Liver (tissue), 8 donors: ENCODE measurements at regions not wholly inside any gene's neighbourhood (a gene's known extent, or its start where the extent isn't known, plus 50 kb on each side); places are given as distances from the start of the nearest gene placed in this dataset.

Experiments used
- DNase-seq: peaks from one replicate; pipeline ENCODE4 v3.0.0-alpha.2; 2017; ENCODE audit warnings: low spot score
- H3K27ac ChIP-seq, 2 donors: one replicate each; pipeline ENCODE4 v1.7.0; 2013; ENCODE audit warnings: inconsistent platforms in 2 of 2, low read length in 2 of 2, control low read depth in 1 of 2, low read depth in 1 of 2, mild to moderate bottlenecking in 1 of 2
- H3K27me3 ChIP-seq, 4 donors: one replicate each; pipeline versions ENCODE4 v1.6.1 to v1.7.0; 2013; ENCODE audit warnings: low read length in 3 of 4, inconsistent platforms in 1 of 4, mild to moderate bottlenecking in 1 of 4, moderate library complexity in 1 of 4; ENCODE audit not compliant: control insufficient read depth in 4 of 4, insufficient read depth in 4 of 4
- H3K36me3 ChIP-seq, 4 donors: one replicate each; pipeline versions ENCODE4 v1.6.1 to v1.7.0; 2013; ENCODE audit warnings: low read length in 3 of 4, mild to moderate bottlenecking in 3 of 4, low read depth in 1 of 4, moderate library complexity in 1 of 4; ENCODE audit not compliant: control insufficient read depth in 4 of 4, insufficient read depth in 3 of 4
- H3K4me1 ChIP-seq, 4 donors: one replicate each; pipeline versions ENCODE4 v1.6.1 to v1.7.0; 2013; ENCODE audit warnings: low read length in 3 of 4, mild to moderate bottlenecking in 3 of 4, moderate library complexity in 1 of 4; ENCODE audit not compliant: control insufficient read depth in 4 of 4, insufficient read depth in 4 of 4
- H3K4me3 ChIP-seq, 3 donors: one replicate each; pipeline versions ENCODE4 v1.6.1 to v1.7.0; 2013; ENCODE audit warnings: low read length in 3 of 3, control low read depth in 1 of 3, low read depth in 1 of 3, mild to moderate bottlenecking in 1 of 3
- H3K9ac ChIP-seq, 2 donors: one replicate each; pipeline ENCODE4 v1.7.0; 2013; ENCODE audit warnings: low read length in 2 of 2, mild to moderate bottlenecking in 2 of 2, moderate library complexity in 2 of 2, control low read depth in 1 of 2, low read depth in 1 of 2
- H3K9me3 ChIP-seq, 4 donors: one replicate each; pipeline versions ENCODE4 v1.6.1 to v1.7.0; 2013; ENCODE audit warnings: low read length in 3 of 4; ENCODE audit not compliant: control insufficient read depth in 4 of 4
- EGR1 ChIP-seq, 2 donors: IDR thresholded peaks; 2 replicates each; pipeline ENCODE4 v1.6.1; 2016 to 2018; ENCODE audit warnings: antibody characterized with exemption in 2 of 2, low read depth in 2 of 2
- FOXA1 ChIP-seq: IDR thresholded peaks from 2 replicates; pipeline ENCODE4 v1.6.1; 2016; ENCODE audit warnings: antibody characterized with exemption
- FOXA2 ChIP-seq: IDR thresholded peaks from 2 replicates; pipeline ENCODE4 v1.6.1; 2016; ENCODE audit warnings: antibody characterized with exemption
- GABPA ChIP-seq, 2 donors: IDR thresholded peaks in 1 of 2; conservative IDR thresholded peaks in 1 of 2; 2 replicates each; pipeline ENCODE4 v1.6.1; 2016; ENCODE audit warnings: antibody characterized with exemption in 2 of 2, mild to moderate bottlenecking in 1 of 2, moderate library complexity in 1 of 2
- HNF4A ChIP-seq, 2 donors: conservative IDR thresholded peaks; 2 replicates each; pipeline ENCODE4 v1.6.1; 2016; ENCODE audit warnings: antibody characterized with exemption in 2 of 2, mild to moderate bottlenecking in 2 of 2
- HNF4G ChIP-seq: IDR thresholded peaks from 2 replicates; pipeline ENCODE4 v1.6.1; 2016; ENCODE audit warnings: antibody characterized with exemption
- NR2F2 ChIP-seq: IDR thresholded peaks from 2 replicates; pipeline ENCODE4 v1.6.1; 2016; ENCODE audit warnings: antibody characterized with exemption
- RAD21 ChIP-seq, 2 donors: IDR thresholded peaks; 2 replicates each; pipeline ENCODE4 v1.6.1; 2016; ENCODE audit warnings: antibody characterized with exemption in 2 of 2, mild to moderate bottlenecking in 2 of 2
- RXRA ChIP-seq, 2 donors: IDR thresholded peaks; 2 replicates each; pipeline ENCODE4 v1.6.1; 2017 to 2018; ENCODE audit warnings: antibody characterized with exemption in 2 of 2, mild to moderate bottlenecking in 1 of 2
- SP1 ChIP-seq: IDR thresholded peaks from 2 replicates; pipeline ENCODE4 v1.6.1; 2018; ENCODE audit warnings: antibody characterized with exemption, mild to moderate bottlenecking
- TAF1 ChIP-seq: conservative IDR thresholded peaks from 2 replicates; pipeline ENCODE4 v1.6.1; 2016; ENCODE audit warnings: antibody characterized with exemption, mild to moderate bottlenecking
- YY1 ChIP-seq: IDR thresholded peaks from 2 replicates; pipeline ENCODE4 v1.6.1; 2016; ENCODE audit warnings: antibody characterized with exemption, mild to moderate bottlenecking
- WGBS: extraction: QIAGEN DNeasy Blood & Tissue Kit; methylation state at CpG from one replicate; pipeline ENCODE4 v1.1.7; 2013; 5-methylcytosine and 5-hydroxymethylcytosine counted together
- TF ChIP-seq, protein P1 (sequence below): IDR thresholded peaks from 2 replicates; pipeline ENCODE4 v1.6.1; 2016; ENCODE audit warnings: antibody characterized with exemption
- TF ChIP-seq, protein P2 (sequence below): IDR thresholded peaks from 2 replicates; pipeline ENCODE4 v1.6.1; 2016; ENCODE audit warnings: antibody characterized with exemption
- TF ChIP-seq, protein P3 (sequence below): IDR thresholded peaks from 2 replicates; pipeline ENCODE4 v1.6.1; 2016; ENCODE audit warnings: antibody characterized with exemption
- TF ChIP-seq, protein P4 (sequence below): fragments of 150-350 bp; IDR thresholded peaks from 2 replicates; pipeline ENCODE4 v1.5.1; 2017; ENCODE audit warnings: improper control_type of control experiment, low read depth, low read length; ENCODE audit not compliant: missing input control
- donor health status: healthy.
- donor health status: healthy.
- donor health status: healthy.
- donor health status: healthy.
- donor health status: healthy.

DNA sequence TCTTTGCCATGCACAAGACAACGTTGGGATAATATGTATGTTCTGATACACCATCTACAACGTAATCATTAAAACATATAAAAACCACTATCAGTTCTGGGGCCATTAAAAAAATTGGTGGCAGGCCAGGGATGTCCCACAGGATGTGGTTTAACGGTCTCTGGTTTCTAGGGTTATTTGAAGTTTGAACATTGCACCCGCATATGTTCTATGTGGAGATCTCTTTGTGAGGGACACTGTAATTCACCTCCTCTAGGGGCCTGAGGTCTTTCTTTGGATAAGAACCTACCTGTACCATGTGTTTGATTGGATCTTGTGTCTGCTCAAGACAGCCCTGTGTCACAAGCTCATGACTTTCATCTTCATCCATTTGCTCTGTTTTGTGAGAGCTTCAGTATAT, 73.2 kb downstream of the GGTLC2 start:
- no peaks in the 10 kb centered on the region for H3K27me3 ChIP-seq
- WGBS: 71% methylated on average over 4 of the region's 4 CpGs
- no peak overlapping the region for H3K9ac ChIP-seq
- no peaks in the 10 kb centered on the region for H3K9me3 ChIP-seq
- no peak overlapping the region for H3K27ac ChIP-seq
- no peaks in the 10 kb centered on the region for H3K4me1 ChIP-seq
- H3K4me3 ChIP-seq: no peak overlapping the region
- no peak for DNase-seq
- TF ChIP-seq RXRA (IDR thresholded peaks at IDR 0.05): no peak
- no peak for TF ChIP-seq SP1
- no peak for TF ChIP-seq EGR1 (IDR thresholded peaks at IDR 0.05; ENCODE audit: low read depth in 2 of 2)
- TF ChIP-seq, protein P1, sequence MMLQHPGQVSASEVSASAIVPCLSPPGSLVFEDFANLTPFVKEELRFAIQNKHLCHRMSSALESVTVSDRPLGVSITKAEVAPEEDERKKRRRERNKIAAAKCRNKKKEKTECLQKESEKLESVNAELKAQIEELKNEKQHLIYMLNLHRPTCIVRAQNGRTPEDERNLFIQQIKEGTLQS: no peak
- TF ChIP-seq HNF4G: no peak
- TF ChIP-seq, protein P2, sequence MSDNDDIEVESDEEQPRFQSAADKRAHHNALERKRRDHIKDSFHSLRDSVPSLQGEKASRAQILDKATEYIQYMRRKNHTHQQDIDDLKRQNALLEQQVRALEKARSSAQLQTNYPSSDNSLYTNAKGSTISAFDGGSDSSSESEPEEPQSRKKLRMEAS: no peak
- TF ChIP-seq FOXA2: no peak
- no peak for TF ChIP-seq YY1
- TF ChIP-seq NR2F2: no peak
- TF ChIP-seq GABPA (IDR thresholded peaks at IDR 0.05 in 1 of 2, conservative IDR thresholded peaks at IDR 0.05 in 1 of 2): no peak
- TF ChIP-seq, protein P3, sequence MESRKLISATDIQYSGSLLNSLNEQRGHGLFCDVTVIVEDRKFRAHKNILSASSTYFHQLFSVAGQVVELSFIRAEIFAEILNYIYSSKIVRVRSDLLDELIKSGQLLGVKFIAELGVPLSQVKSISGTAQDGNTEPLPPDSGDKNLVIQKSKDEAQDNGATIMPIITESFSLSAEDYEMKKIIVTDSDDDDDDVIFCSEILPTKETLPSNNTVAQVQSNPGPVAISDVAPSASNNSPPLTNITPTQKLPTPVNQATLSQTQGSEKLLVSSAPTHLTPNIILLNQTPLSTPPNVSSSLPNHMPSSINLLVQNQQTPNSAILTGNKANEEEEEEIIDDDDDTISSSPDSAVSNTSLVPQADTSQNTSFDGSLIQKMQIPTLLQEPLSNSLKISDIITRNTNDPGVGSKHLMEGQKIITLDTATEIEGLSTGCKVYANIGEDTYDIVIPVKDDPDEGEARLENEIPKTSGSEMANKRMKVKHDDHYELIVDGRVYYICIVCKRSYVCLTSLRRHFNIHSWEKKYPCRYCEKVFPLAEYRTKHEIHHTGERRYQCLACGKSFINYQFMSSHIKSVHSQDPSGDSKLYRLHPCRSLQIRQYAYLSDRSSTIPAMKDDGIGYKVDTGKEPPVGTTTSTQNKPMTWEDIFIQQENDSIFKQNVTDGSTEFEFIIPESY: no peak
- TF ChIP-seq, protein P4, sequence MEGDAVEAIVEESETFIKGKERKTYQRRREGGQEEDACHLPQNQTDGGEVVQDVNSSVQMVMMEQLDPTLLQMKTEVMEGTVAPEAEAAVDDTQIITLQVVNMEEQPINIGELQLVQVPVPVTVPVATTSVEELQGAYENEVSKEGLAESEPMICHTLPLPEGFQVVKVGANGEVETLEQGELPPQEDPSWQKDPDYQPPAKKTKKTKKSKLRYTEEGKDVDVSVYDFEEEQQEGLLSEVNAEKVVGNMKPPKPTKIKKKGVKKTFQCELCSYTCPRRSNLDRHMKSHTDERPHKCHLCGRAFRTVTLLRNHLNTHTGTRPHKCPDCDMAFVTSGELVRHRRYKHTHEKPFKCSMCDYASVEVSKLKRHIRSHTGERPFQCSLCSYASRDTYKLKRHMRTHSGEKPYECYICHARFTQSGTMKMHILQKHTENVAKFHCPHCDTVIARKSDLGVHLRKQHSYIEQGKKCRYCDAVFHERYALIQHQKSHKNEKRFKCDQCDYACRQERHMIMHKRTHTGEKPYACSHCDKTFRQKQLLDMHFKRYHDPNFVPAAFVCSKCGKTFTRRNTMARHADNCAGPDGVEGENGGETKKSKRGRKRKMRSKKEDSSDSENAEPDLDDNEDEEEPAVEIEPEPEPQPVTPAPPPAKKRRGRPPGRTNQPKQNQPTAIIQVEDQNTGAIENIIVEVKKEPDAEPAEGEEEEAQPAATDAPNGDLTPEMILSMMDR: no peak
- no peak for TF ChIP-seq RAD21 (IDR thresholded peaks at IDR 0.05)
- no peak for TF ChIP-seq HNF4A (conservative IDR thresholded peaks at IDR 0.05)
- TF ChIP-seq FOXA1: no peak
- TF ChIP-seq TAF1: no peak
- H3K36me3 ChIP-seq: no peaks in the 10 kb centered on the region

DNA sequence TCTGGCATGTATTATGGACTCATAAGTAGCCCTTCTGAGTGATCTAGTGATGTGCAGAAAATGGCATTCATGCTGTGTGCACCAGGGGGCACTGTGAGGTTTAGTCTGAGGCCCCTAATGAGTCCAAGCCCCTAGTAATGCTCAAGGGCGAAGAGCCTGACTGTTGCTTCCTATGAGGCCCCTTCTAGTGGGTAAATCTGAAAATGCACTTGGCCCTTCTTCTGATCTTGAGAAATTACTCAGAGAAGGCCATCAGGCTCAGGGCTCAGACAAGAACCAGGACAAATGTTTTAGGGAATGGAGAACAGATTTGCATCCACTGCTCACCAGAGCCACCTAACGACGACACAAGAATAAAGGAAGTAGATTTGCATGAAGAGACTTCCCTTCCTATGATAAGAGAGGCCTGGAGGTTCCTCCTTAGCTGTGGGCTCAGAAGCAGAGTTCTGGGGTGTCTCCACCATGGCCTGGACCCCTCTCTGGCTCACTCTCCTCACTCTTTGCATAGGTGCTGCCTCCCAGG, 75.8 kb downstream of the GGTLC2 start:
- Histone ChIP-seq H3K9ac (no peak overlapping the region), H3K4me3 (no peak overlapping the region), H3K27me3 (no peaks in the 10 kb centered on the region), H3K9me3 (no peaks in the 10 kb centered on the region), H3K4me1 (no peaks in the 10 kb centered on the region), H3K27ac (no peak overlapping the region), H3K36me3 (no peaks in the 10 kb centered on the region)
- DNase-seq: peak; percentile 39
- WGBS: 30% methylated on average over 3 of the region's 3 CpGs
- no peak for TF ChIP-seq HNF4A (conservative IDR thresholded peaks at IDR 0.05)
- peak; percentile 48 to 64 for TF ChIP-seq RAD21 (IDR thresholded peaks at IDR 0.05)
- TF ChIP-seq, protein P4: peak; percentile 38
